RPMI7951 (cell line): ENCODE measurements at regions not wholly inside any gene's neighbourhood (a gene's known extent, or its start where the extent isn't known, plus 50 kb on each side); places are given as distances from the start of the nearest gene placed in this dataset.

Experiments used
- DNase-seq: peaks from one replicate; pipeline ENCODE4 v3.0.0-alpha.2; 2012; ENCODE audit warnings: low read depth

GRCh38 chr13:36552334-36552733, 120.0 kb downstream of the CCNA1 start:
- DNase-seq, result no peak

- DNase-seq, result no peak
Measured at GRCh38 chr13:36553491-36553890, 120.3 kb upstream of the SERTM1 start.

- no peak for DNase-seq
Measured at GRCh38 chr13:36555151-36555986, 118.5 kb upstream of the SERTM1 start.

- no peak for DNase-seq
Measured at GRCh38 chr13:36559375-36559774, 114.4 kb upstream of the SERTM1 start.

- DNase-seq, result no peak
Measured at GRCh38 chr13:36567485-36567884, 106.3 kb upstream of the SERTM1 start.

GRCh38 chr13:36570489-36570888, 103.3 kb upstream of the SERTM1 start:
- DNase-seq, result no peak

GRCh38 chr13:36571444-36571843, 102.4 kb upstream of the SERTM1 start:
- DNase-seq, result peak; percentile 1

- DNase-seq, result no peak
Measured at GRCh38 chr13:36582977-36583376, 90.8 kb upstream of the SERTM1 start.

GRCh38 chr13:36599641-36600040, 74.2 kb upstream of the SERTM1 start:
- no peak for DNase-seq

GRCh38 chr13:36601186-36601585, 72.6 kb upstream of the SERTM1 start:
- peak; percentile 0 for DNase-seq

- DNase-seq, result no peak
Measured at GRCh38 chr13:36606060-36606459, 67.8 kb upstream of the SERTM1 start.

- no peak for DNase-seq
Measured at GRCh38 chr13:36608474-36608873, 65.3 kb upstream of the SERTM1 start.

GRCh38 chr13:36612230-36612629, 61.6 kb upstream of the SERTM1 start:
- DNase-seq, result no peak

- no peak for DNase-seq
Measured at GRCh38 chr13:36616706-36617105, 57.1 kb upstream of the SERTM1 start.

- DNase-seq, result no peak
Measured at GRCh38 chr13:36619535-36619934, 54.3 kb upstream of the SERTM1 start.
